Activated T-cell treated with anti-CD3 and anti-CD28 coated beads, Interleukin-2, amount 50 U/mL, for 24 hours (primary cell): ENCODE measurements at regions not wholly inside any gene's neighbourhood (a gene's known extent, or its start where the extent isn't known, plus 50 kb on each side); places are given as distances from the start of the nearest gene placed in this dataset.
"Not testable (repeated sequence)": the region's sequence is repeated elsewhere in the genome, so short reads cannot be mapped to it uniquely, and the experiment has no call there.

Experiments used
- DNase-seq: peaks from one replicate; pipeline ENCODE4 v3.0.0-alpha.2; 2020
- H3K27ac Mint-ChIP-seq: 2 replicates; pipeline ENCODE4 v1.8.0; 2020; ENCODE audit warnings: mild to moderate bottlenecking, mixed read lengths
- H3K27me3 Mint-ChIP-seq: 2 replicates; pipeline ENCODE4 v1.8.0; 2020; ENCODE audit warnings: mixed read lengths
- H3K36me3 Mint-ChIP-seq: 2 replicates; pipeline ENCODE4 v1.8.0; 2020; ENCODE audit warnings: low read depth, mixed read lengths
- H3K4me1 Mint-ChIP-seq: 2 replicates; pipeline ENCODE4 v1.8.0; 2020; ENCODE audit warnings: low read depth, mixed read lengths
- H3K4me3 Mint-ChIP-seq: 2 replicates; pipeline ENCODE4 v1.8.0; 2020; ENCODE audit warnings: mild to moderate bottlenecking, moderate library complexity, mixed read lengths
- H3K9me3 Mint-ChIP-seq: 2 replicates; pipeline ENCODE4 v1.8.0; 2020; ENCODE audit warnings: mixed read lengths

- DNase-seq, result no peak
- H3K36me3 Mint-ChIP-seq, result no peaks in the 10 kb centered on the region
- peaks cover 6% of the 10 kb centered on the region for H3K4me1 Mint-ChIP-seq
- no peak overlapping the region for H3K27ac Mint-ChIP-seq
- H3K27me3 Mint-ChIP-seq, result peaks cover 53% of the 10 kb centered on the region
- H3K4me3 Mint-ChIP-seq, result no peak overlapping the region
- H3K9me3 Mint-ChIP-seq, result no peaks in the 10 kb centered on the region
Observed at GRCh38 chr21:41621513-41621912, 113.6 kb upstream of the TMPRSS2 start.

GRCh38 chr21:41620982-41621381, 113.0 kb upstream of the TMPRSS2 start:
- H3K4me1 Mint-ChIP-seq, result peaks cover 6% of the 10 kb centered on the region
- no peak overlapping the region for H3K4me3 Mint-ChIP-seq
- no peaks in the 10 kb centered on the region for H3K36me3 Mint-ChIP-seq
- no peaks in the 10 kb centered on the region for H3K9me3 Mint-ChIP-seq
- no peak overlapping the region for H3K27ac Mint-ChIP-seq
- no peak for DNase-seq
- peaks cover 49% of the 10 kb centered on the region for H3K27me3 Mint-ChIP-seq

- Mint-ChIP-seq H3K4me3 (no peak overlapping the region), H3K27ac (no peak overlapping the region), H3K27me3 (peaks cover 46% of the 10 kb centered on the region), H3K4me1 (peaks cover 6% of the 10 kb centered on the region), H3K9me3 (no peaks in the 10 kb centered on the region), H3K36me3 (no peaks in the 10 kb centered on the region)
- DNase-seq, result no peak
Observed at GRCh38 chr21:41620541-41620940, 112.6 kb upstream of the TMPRSS2 start.

- H3K9me3 Mint-ChIP-seq, result no peaks in the 10 kb centered on the region
- H3K4me3 Mint-ChIP-seq, result no peak overlapping the region
- peaks cover 31% of the 10 kb centered on the region for H3K27me3 Mint-ChIP-seq
- H3K36me3 Mint-ChIP-seq, result no peaks in the 10 kb centered on the region
- H3K27ac Mint-ChIP-seq, result no peak overlapping the region
- DNase-seq, result no peak
- H3K4me1 Mint-ChIP-seq, result no peaks in the 10 kb centered on the region
Observed at GRCh38 chr21:41616031-41616591, 108.2 kb upstream of the TMPRSS2 start.

GRCh38 chr21:41615613-41616012, 107.7 kb upstream of the TMPRSS2 start:
- Mint-ChIP-seq H3K27me3 (peaks cover 33% of the 10 kb centered on the region), H3K36me3 (no peaks in the 10 kb centered on the region), H3K9me3 (no peaks in the 10 kb centered on the region), H3K4me3 (no peak overlapping the region), H3K4me1 (no peaks in the 10 kb centered on the region), H3K27ac (no peak overlapping the region)
- no peak for DNase-seq

GRCh38 chr21:41614511-41614910, 106.6 kb upstream of the TMPRSS2 start:
- Mint-ChIP-seq H3K9me3 (no peaks in the 10 kb centered on the region), H3K27me3 (peaks cover 37% of the 10 kb centered on the region), H3K27ac (no peak overlapping the region), H3K4me3 (no peak overlapping the region), H3K36me3 (no peaks in the 10 kb centered on the region), H3K4me1 (no peaks in the 10 kb centered on the region)
- DNase-seq, result no peak

GRCh38 chr21:41613533-41613909, 105.6 kb upstream of the TMPRSS2 start:
- Mint-ChIP-seq H3K27ac (no peak overlapping the region), H3K9me3 (no peaks in the 10 kb centered on the region), H3K4me3 (no peak overlapping the region), H3K36me3 (no peaks in the 10 kb centered on the region), H3K27me3 (peaks cover 45% of the 10 kb centered on the region), H3K4me1 (no peaks in the 10 kb centered on the region)
- no peak for DNase-seq

GRCh38 chr21:41612674-41613532, 104.9 kb upstream of the TMPRSS2 start:
- no peaks in the 10 kb centered on the region for H3K36me3 Mint-ChIP-seq
- DNase-seq, result peak; percentile 37
- no peaks in the 10 kb centered on the region for H3K4me1 Mint-ChIP-seq
- H3K4me3 Mint-ChIP-seq, result no peak overlapping the region
- peaks cover 46% of the 10 kb centered on the region for H3K27me3 Mint-ChIP-seq
- no peaks in the 10 kb centered on the region for H3K9me3 Mint-ChIP-seq
- no peak overlapping the region for H3K27ac Mint-ChIP-seq

- DNase-seq, result no peak
- Mint-ChIP-seq H3K27ac (no peak overlapping the region), H3K4me3 (no peak overlapping the region), H3K27me3 (peaks cover 51% of the 10 kb centered on the region), H3K36me3 (no peaks in the 10 kb centered on the region), H3K9me3 (no peaks in the 10 kb centered on the region), H3K4me1 (no peaks in the 10 kb centered on the region)
Observed at GRCh38 chr21:41611966-41612606, 104.1 kb upstream of the TMPRSS2 start.

- Mint-ChIP-seq H3K36me3 (no peaks in the 10 kb centered on the region), H3K27me3 (peaks cover 57% of the 10 kb centered on the region)
Observed at GRCh38 chr21:41611441-41611840, 103.5 kb upstream of the TMPRSS2 start.

GRCh38 chr21:41610840-41611115, 102.8 kb upstream of the TMPRSS2 start:
- not testable (repeated sequence) for H3K36me3 Mint-ChIP-seq
- peaks cover 60% of the 10 kb centered on the region for H3K27me3 Mint-ChIP-seq

More at GRCh38 chr21:41611441-41611840, 103.5 kb upstream of the TMPRSS2 start:
- no peak for DNase-seq
- Mint-ChIP-seq H3K4me3 (no peak overlapping the region), H3K27ac (no peak overlapping the region), H3K4me1 (no peaks in the 10 kb centered on the region), H3K9me3 (no peaks in the 10 kb centered on the region)

GRCh38 chr21:41610042-41610839, 102.3 kb upstream of the TMPRSS2 start:
- no peaks in the 10 kb centered on the region for H3K9me3 Mint-ChIP-seq
- no peaks in the 10 kb centered on the region for H3K4me1 Mint-ChIP-seq
- H3K27me3 Mint-ChIP-seq, result peaks cover 60% of the 10 kb centered on the region
- no peak overlapping the region for H3K27ac Mint-ChIP-seq
- no peak for DNase-seq
- no peak overlapping the region for H3K4me3 Mint-ChIP-seq
- no peaks in the 10 kb centered on the region for H3K36me3 Mint-ChIP-seq

More at GRCh38 chr21:41610840-41611115, 102.8 kb upstream of the TMPRSS2 start:
- H3K9me3 Mint-ChIP-seq, H3K4me3 Mint-ChIP-seq, DNase-seq, H3K4me1 Mint-ChIP-seq, H3K27ac Mint-ChIP-seq: not testable (repeated sequence)

GRCh38 chr21:41606706-41607105, 98.7 kb upstream of the TMPRSS2 start:
- peaks cover 49% of the 10 kb centered on the region for H3K27me3 Mint-ChIP-seq
- no peak overlapping the region for H3K27ac Mint-ChIP-seq

GRCh38 chr21:41605934-41606285, 98.0 kb upstream of the TMPRSS2 start:
- no peaks in the 10 kb centered on the region for H3K9me3 Mint-ChIP-seq
- no peak overlapping the region for H3K27ac Mint-ChIP-seq
- DNase-seq, result no peak
- H3K4me3 Mint-ChIP-seq, result no peak overlapping the region
- no peaks in the 10 kb centered on the region for H3K36me3 Mint-ChIP-seq
- H3K4me1 Mint-ChIP-seq, result no peaks in the 10 kb centered on the region
- H3K27me3 Mint-ChIP-seq, result peaks cover 43% of the 10 kb centered on the region

More at GRCh38 chr21:41606706-41607105, 98.7 kb upstream of the TMPRSS2 start:
- Mint-ChIP-seq H3K4me1 (no peaks in the 10 kb centered on the region), H3K4me3 (no peak overlapping the region), H3K36me3 (no peaks in the 10 kb centered on the region), H3K9me3 (no peaks in the 10 kb centered on the region)
- no peak for DNase-seq
